H9 (cell line): ENCODE measurements at regions not wholly inside any gene's neighbourhood (a gene's known extent, or its start where the extent isn't known, plus 50 kb on each side); places are given as distances from the start of the nearest gene placed in this dataset.

ENCODE experiments used
- DNase-seq: peaks from one replicate; pipeline ENCODE4 v3.0.0-alpha.2; 2017
- H2AFZ ChIP-seq: one replicate; pipeline ENCODE4 v1.6.1; 2013; ENCODE audit warnings: mild to moderate bottlenecking, low read length, control low read depth, moderate library complexity
- H2AK5ac ChIP-seq: 2 replicates; pipeline ENCODE4 v1.6.1; 2013; ENCODE audit warnings: low read length, control low read depth, mixed read lengths; ENCODE audit not compliant: insufficient read length
- H2BK120ac ChIP-seq: one replicate; pipeline ENCODE4 v1.6.1; 2013; ENCODE audit warnings: low read depth, mild to moderate bottlenecking, low read length, control low read depth, inconsistent platforms; ENCODE audit not compliant: poor library complexity, severe bottlenecking
- H2BK12ac ChIP-seq: 2 replicates; pipeline ENCODE4 v1.6.1; 2013; ENCODE audit warnings: low read length, control low read depth, mixed read lengths, low read depth; ENCODE audit not compliant: insufficient read length
- H2BK15ac ChIP-seq: 2 replicates; pipeline ENCODE4 v1.6.1; 2013; ENCODE audit warnings: low read depth, low read length, control low read depth
- H2BK20ac ChIP-seq: one replicate; pipeline ENCODE4 v1.6.1; 2013; ENCODE audit warnings: low read depth, mild to moderate bottlenecking, low read length, control low read depth, inconsistent platforms; ENCODE audit not compliant: poor library complexity, severe bottlenecking
- H2BK5ac ChIP-seq: 2 replicates; pipeline ENCODE4 v1.6.1; 2013; ENCODE audit warnings: low read length, control low read depth, mixed read lengths; ENCODE audit not compliant: insufficient read length
- H3K14ac ChIP-seq: 2 replicates; pipeline ENCODE4 v1.6.1; 2013; ENCODE audit warnings: low read length, control low read depth; ENCODE audit not compliant: insufficient read depth
- H3K18ac ChIP-seq: 2 replicates; pipeline ENCODE4 v1.6.1; 2013; ENCODE audit warnings: low read depth, mild to moderate bottlenecking, mixed read lengths, low read length, control low read depth; ENCODE audit not compliant: insufficient read length
- H3K23ac ChIP-seq: 2 replicates; pipeline ENCODE4 v1.6.1; 2013; ENCODE audit warnings: low read length, control low read depth, mixed read lengths, low read depth; ENCODE audit not compliant: insufficient read length
- H3K23me2 ChIP-seq: 2 replicates; pipeline ENCODE4 v1.6.1; 2013; ENCODE audit warnings: low read depth, mild to moderate bottlenecking, mixed read lengths, low read length, control low read depth; ENCODE audit not compliant: insufficient read length, poor library complexity, severe bottlenecking
- H3K27ac ChIP-seq: 2 replicates; pipeline ENCODE4 v1.5.1; 2013; ENCODE audit warnings: low read length, control low read depth, mixed read lengths, low read depth; ENCODE audit not compliant: insufficient read length
- H3K27me3 ChIP-seq: 2 replicates; pipeline ENCODE4 v1.6.1; 2013; ENCODE audit warnings: low read length, control low read depth, inconsistent platforms; ENCODE audit not compliant: insufficient read depth
- H3K4ac ChIP-seq: 2 replicates; pipeline ENCODE4 v1.6.1; 2013; ENCODE audit warnings: low read depth, mild to moderate bottlenecking, control low read depth, inconsistent platforms, low read length, moderate library complexity
- H3K4me1 ChIP-seq: 2 replicates; pipeline ENCODE4 v1.6.1; 2013; ENCODE audit warnings: low read length, control low read depth, inconsistent platforms; ENCODE audit not compliant: insufficient read depth
- H3K4me2 ChIP-seq: 2 replicates; pipeline ENCODE4 v1.6.1; 2013; ENCODE audit warnings: low read length, control low read depth, mixed read lengths; ENCODE audit not compliant: insufficient read length, insufficient read depth
- H3K56ac ChIP-seq: 2 replicates; pipeline ENCODE4 v1.6.1; 2013; ENCODE audit warnings: low read depth, mild to moderate bottlenecking, mixed read lengths, low read length, control low read depth; ENCODE audit not compliant: insufficient read length
- H3K79me1 ChIP-seq: 2 replicates; pipeline ENCODE4 v1.6.1; 2013; ENCODE audit warnings: low read depth, mild to moderate bottlenecking, moderate library complexity, low read length, control low read depth, inconsistent platforms; ENCODE audit not compliant: insufficient read depth, poor library complexity, severe bottlenecking
- H3K79me2 ChIP-seq: 2 replicates; pipeline ENCODE4 v1.6.1; 2013; ENCODE audit warnings: low read length, control low read depth, inconsistent platforms; ENCODE audit not compliant: insufficient read depth
- H3K9ac ChIP-seq: 2 replicates; pipeline ENCODE4 v1.6.1; 2013; ENCODE audit warnings: low read length, control low read depth, mixed read lengths; ENCODE audit not compliant: insufficient read length; ENCODE audit errors: extremely low read depth
- H3K9me3 ChIP-seq: one replicate; pipeline ENCODE4 v1.6.1; 2013; ENCODE audit warnings: low read depth, low read length, inconsistent platforms; ENCODE audit not compliant: control insufficient read depth
- H3T11ph ChIP-seq: one replicate; pipeline ENCODE4 v1.6.1; 2013; ENCODE audit warnings: mild to moderate bottlenecking, low read length, control low read depth, inconsistent platforms
- H4K20me1 ChIP-seq: one replicate; pipeline ENCODE4 v1.6.1; 2013; ENCODE audit not compliant: control insufficient read depth, insufficient read length, insufficient read depth
- H4K5ac ChIP-seq: 2 replicates; pipeline ENCODE4 v1.6.1; 2013; ENCODE audit warnings: low read depth, mild to moderate bottlenecking, mixed read lengths, low read length, control low read depth; ENCODE audit not compliant: insufficient read length
- H4K8ac ChIP-seq: replicated peaks from 2 replicates; pipeline ENCODE4 v1.6.1; 2013; ENCODE audit warnings: low read length, control low read depth, mixed read lengths, low read depth; ENCODE audit not compliant: insufficient read length
- H4K91ac ChIP-seq: 2 replicates; pipeline ENCODE4 v1.6.1; 2013; ENCODE audit warnings: low read depth, mild to moderate bottlenecking, moderate library complexity, mixed read lengths, low read length, control low read depth; ENCODE audit not compliant: insufficient read length
- H3K27ac Mint-ChIP-seq, 3 experiments: 2 replicates in 2 of 3; 3 replicates in 1 of 3; pipeline ENCODE4 v1.8.0; 2020 to 2021; ENCODE audit warnings: mixed read lengths in 3 of 3, mild to moderate bottlenecking in 1 of 3, moderate library complexity in 1 of 3
- H3K27me3 Mint-ChIP-seq: 2 replicates; pipeline ENCODE4 v1.8.0; 2021; ENCODE audit warnings: low read depth, mild to moderate bottlenecking, moderate library complexity, mixed read lengths
- H3K36me3 Mint-ChIP-seq, 3 experiments: 2 replicates in 2 of 3; 3 replicates in 1 of 3; pipeline ENCODE4 v1.8.0; 2020 to 2021; ENCODE audit warnings: low read depth in 3 of 3, mixed read lengths in 3 of 3; ENCODE audit not compliant: insufficient read depth in 1 of 3
- H3K4me1 Mint-ChIP-seq, 2 experiments: 2 replicates each; pipeline ENCODE4 v1.8.0; 2020; ENCODE audit warnings: mixed read lengths in 2 of 2
- H3K4me3 Mint-ChIP-seq, 2 experiments: 2 replicates in 1 of 2; 3 replicates in 1 of 2; pipeline ENCODE4 v1.8.0; 2020 to 2021; ENCODE audit warnings: mild to moderate bottlenecking in 2 of 2, mixed read lengths in 2 of 2, moderate library complexity in 1 of 2
- H3K9me3 Mint-ChIP-seq, 2 experiments: 2 replicates in 1 of 2; 3 replicates in 1 of 2; pipeline ENCODE4 v1.8.0; 2020; ENCODE audit warnings: mild to moderate bottlenecking in 2 of 2, mixed read lengths in 2 of 2, moderate library complexity in 1 of 2
- WGBS: extraction: QIAGEN DNeasy Blood & Tissue Kit; methylation state at CpG from one replicate; pipeline ENCODE4 v1.1.7; 2013; ENCODE audit warnings: missing lambda C conversion rate, low lambda C conversion rate, mixed read lengths; ENCODE audit not compliant: insufficient read length; ENCODE audit errors: extremely low coverage; 5-methylcytosine and 5-hydroxymethylcytosine counted together
- TF ChIP-seq, protein P1 (sequence below): fragments of 200-600 bp; sonication (generic); conservative IDR thresholded peaks from 3 replicates; pipeline ENCODE4 v1.8.0; 2021; ENCODE audit warnings: antibody characterized with exemption, mild to moderate bottlenecking

DNA sequence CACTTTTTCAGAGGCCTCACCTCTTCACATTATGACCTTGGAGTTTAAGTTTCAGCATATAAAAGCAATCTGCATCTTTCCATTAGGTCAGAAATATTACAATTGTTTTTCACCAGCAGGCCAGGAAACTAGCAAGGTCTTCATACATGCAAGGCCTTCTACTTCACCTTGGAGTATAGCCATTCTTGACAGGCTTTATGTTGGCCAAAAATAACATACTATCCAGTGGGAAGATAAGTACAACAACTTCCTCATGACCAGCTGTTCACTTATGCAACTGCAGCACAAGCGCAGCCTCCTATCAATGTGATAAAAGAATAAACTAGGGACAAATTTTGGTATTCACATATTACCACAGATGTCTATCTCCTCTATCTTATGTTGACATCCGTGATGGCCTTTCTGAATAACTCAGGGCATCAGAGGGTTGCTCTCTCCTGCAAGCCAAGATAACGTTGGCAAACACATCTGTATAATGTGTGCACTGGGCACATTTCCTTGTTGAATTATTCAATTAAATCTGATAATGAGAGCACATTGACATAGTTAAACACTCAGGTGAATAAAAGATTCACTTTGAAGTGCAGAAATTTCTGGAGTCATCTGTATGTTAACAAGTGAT is 239.8 kb downstream of the FZD1 start:
- Histone ChIP-seq H3K79me2 (no peaks in the 10 kb centered on the region), H3K9me3 (no peaks in the 10 kb centered on the region), H4K91ac (no peak overlapping the region), H2AFZ (no peak overlapping the region), H2BK15ac (no peak overlapping the region), H3K18ac (no peak overlapping the region), H4K8ac (no peak overlapping the region), H3K4me1 (no peaks in the 10 kb centered on the region), H3K23ac (no peak overlapping the region), H2BK12ac (no peak overlapping the region), H3K23me2 (no peaks in the 10 kb centered on the region), H2AK5ac (no peak overlapping the region), H3K27ac (no peak overlapping the region), H3K56ac (no peak overlapping the region), H4K20me1 (no peaks in the 10 kb centered on the region), H3K4ac (no peak overlapping the region), H3K4me2 (no peak overlapping the region), H3K27me3 (no peaks in the 10 kb centered on the region), H3T11ph (no peak overlapping the region), H3K9ac (no peak overlapping the region), H4K5ac (no peak overlapping the region), H2BK120ac (no peak overlapping the region), H3K79me1 (no peaks in the 10 kb centered on the region), H2BK5ac (no peak overlapping the region), H3K14ac (no peak overlapping the region), H2BK20ac (no peak overlapping the region)
- no CpG with 5 or more reads among the region's 3 CpGs for whole genome bisulfite sequencing
- TF ChIP-seq, protein P1, sequence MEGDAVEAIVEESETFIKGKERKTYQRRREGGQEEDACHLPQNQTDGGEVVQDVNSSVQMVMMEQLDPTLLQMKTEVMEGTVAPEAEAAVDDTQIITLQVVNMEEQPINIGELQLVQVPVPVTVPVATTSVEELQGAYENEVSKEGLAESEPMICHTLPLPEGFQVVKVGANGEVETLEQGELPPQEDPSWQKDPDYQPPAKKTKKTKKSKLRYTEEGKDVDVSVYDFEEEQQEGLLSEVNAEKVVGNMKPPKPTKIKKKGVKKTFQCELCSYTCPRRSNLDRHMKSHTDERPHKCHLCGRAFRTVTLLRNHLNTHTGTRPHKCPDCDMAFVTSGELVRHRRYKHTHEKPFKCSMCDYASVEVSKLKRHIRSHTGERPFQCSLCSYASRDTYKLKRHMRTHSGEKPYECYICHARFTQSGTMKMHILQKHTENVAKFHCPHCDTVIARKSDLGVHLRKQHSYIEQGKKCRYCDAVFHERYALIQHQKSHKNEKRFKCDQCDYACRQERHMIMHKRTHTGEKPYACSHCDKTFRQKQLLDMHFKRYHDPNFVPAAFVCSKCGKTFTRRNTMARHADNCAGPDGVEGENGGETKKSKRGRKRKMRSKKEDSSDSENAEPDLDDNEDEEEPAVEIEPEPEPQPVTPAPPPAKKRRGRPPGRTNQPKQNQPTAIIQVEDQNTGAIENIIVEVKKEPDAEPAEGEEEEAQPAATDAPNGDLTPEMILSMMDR: no peak
- peaks cover 16 to 18% of the 10 kb centered on the region in 2 experiments for H3K9me3 Mint-ChIP-seq
- no peak overlapping the region for H3K4me3 Mint-ChIP-seq
- 0 out of 2 replicates have a peak, but pooled peaks cover 2% of the 10 kb centered on the region for H3K27me3 Mint-ChIP-seq
- peaks cover 0 to 10% (median 5%) of the 10 kb centered on the region in 3 experiments; a peak in 5 of 7 replicates for H3K36me3 Mint-ChIP-seq
- no peak overlapping the region for H3K27ac Mint-ChIP-seq
- peaks cover 13 to 14% of the 10 kb centered on the region in 2 experiments; a peak in 3 of 4 replicates for H3K4me1 Mint-ChIP-seq
- no peak for DNase-seq
